AG09319 (cell line): ENCODE measurements at regions not wholly inside any gene's neighbourhood (a gene's known extent, or its start where the extent isn't known, plus 50 kb on each side); places are given as distances from the start of the nearest gene placed in this dataset.

Experiments used
- DNase-seq: peaks from one replicate; pipeline ENCODE4 v3.0.0-alpha.2; 2010; ENCODE audit warnings: low read depth; ENCODE audit errors: extremely low read depth
- TF ChIP-seq, protein P1 (sequence below): IDR thresholded peaks from 2 replicates; pipeline ENCODE4 v1.5.1; 2011; ENCODE audit warnings: low read depth, mild to moderate bottlenecking, inconsistent platforms, low read length, moderate library complexity

DNA sequence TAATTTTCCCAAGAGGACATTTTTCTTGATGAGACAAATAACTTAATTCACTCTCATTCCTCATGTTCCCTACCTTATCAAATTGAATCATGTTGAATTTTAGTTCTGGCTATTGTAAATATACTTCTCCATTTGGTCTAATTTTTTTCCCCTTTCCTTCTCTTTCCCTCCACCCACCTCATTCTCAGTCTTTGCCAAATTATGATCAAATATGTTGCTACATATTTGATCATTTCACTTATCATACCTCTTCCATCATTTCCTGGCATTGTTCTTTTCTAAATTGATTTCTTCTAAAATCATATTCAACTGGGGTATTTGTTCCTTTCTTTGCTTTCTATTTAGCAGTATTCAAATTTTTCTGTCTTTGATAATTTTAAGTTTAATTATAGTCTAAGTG is 52.3 kb downstream of the HDGFL1 start:
- TF ChIP-seq, protein P1, sequence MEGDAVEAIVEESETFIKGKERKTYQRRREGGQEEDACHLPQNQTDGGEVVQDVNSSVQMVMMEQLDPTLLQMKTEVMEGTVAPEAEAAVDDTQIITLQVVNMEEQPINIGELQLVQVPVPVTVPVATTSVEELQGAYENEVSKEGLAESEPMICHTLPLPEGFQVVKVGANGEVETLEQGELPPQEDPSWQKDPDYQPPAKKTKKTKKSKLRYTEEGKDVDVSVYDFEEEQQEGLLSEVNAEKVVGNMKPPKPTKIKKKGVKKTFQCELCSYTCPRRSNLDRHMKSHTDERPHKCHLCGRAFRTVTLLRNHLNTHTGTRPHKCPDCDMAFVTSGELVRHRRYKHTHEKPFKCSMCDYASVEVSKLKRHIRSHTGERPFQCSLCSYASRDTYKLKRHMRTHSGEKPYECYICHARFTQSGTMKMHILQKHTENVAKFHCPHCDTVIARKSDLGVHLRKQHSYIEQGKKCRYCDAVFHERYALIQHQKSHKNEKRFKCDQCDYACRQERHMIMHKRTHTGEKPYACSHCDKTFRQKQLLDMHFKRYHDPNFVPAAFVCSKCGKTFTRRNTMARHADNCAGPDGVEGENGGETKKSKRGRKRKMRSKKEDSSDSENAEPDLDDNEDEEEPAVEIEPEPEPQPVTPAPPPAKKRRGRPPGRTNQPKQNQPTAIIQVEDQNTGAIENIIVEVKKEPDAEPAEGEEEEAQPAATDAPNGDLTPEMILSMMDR: no peak
- DNase-seq: no peak

DNA sequence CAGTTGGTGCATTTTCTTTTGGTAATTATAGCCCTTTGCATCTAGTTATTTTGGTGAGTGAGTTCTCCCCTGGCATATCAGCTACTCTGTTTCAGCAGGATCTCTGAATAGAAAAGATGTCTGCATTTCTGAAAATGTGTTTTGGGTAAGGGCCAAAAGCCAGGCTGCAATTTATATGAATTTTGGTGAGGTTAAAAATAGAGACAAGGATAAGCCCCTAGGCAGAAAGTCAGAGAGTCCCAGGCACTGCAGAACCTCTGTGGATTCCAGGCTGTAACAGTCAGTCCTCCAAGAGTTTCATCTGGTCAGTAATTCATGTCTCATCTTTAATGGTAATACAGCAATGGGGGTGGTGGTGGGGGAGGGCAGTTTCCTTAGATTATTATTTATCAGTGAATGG is 53.0 kb downstream of the HDGFL1 start:
- DNase-seq: no peak
- TF ChIP-seq, protein P1: no peak

DNA sequence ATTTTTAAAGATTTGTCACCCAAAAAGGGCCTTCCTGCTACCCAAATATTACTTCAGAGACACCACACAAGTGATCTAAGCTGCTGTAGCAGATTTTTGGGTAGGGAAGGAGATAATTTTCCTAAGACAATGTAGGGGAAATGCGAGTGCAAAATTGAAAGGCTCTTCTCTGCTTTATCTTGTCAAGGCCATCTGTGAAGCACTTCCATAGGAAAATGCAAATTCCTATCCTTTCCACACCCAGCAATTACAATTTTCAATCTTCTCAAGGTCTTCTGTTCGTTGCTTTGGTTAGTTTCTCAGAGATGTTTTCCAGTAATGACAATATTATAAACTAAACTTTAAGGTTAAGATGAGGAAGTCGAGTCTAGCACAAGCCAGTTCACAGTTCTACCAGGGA is 53.4 kb downstream of the HDGFL1 start:
- DNase-seq: no peak
- TF ChIP-seq, protein P1: no peak

DNA sequence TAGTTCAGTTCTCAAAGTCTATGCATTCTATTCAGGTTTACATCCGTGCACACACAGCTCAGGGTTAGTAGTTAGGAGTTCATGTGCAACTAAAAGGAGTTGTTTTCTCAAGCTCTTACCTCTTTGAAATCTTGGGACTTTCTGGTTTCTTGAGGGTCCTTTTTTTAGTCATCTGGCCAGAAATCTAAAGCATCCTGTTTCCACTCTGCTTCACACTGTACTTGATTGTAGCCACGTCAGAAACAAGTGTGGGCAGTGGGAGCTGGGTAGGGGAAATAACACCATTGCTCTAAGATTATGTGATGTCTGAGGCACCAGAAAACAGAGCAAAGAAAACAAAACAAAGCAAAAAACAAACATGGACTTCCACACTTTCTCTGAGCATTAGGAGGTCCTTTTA is 58.3 kb downstream of the HDGFL1 start:
- TF ChIP-seq, protein P1: no peak
- DNase-seq: no peak

DNA sequence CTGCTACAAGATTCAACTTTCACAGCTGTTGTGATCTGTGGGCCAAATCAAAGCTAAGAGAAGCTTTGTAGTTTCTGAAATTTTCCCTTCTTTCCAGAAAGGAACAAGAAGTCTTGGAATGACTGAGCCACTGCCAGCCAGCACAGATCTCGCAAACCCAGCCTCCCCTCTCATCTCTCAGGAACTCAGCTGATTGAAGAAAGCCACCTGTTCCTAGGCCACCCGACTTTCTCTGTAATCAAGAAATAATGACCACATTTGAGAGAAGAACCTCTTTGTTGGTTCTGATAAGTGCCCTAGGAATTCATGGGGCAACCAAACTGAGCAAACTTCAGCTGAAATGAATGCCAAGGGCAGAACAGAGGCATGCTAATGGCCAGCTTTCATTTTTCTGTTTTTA is 61.7 kb downstream of the HDGFL1 start:
- DNase-seq: no peak
- TF ChIP-seq, protein P1: no peak

DNA sequence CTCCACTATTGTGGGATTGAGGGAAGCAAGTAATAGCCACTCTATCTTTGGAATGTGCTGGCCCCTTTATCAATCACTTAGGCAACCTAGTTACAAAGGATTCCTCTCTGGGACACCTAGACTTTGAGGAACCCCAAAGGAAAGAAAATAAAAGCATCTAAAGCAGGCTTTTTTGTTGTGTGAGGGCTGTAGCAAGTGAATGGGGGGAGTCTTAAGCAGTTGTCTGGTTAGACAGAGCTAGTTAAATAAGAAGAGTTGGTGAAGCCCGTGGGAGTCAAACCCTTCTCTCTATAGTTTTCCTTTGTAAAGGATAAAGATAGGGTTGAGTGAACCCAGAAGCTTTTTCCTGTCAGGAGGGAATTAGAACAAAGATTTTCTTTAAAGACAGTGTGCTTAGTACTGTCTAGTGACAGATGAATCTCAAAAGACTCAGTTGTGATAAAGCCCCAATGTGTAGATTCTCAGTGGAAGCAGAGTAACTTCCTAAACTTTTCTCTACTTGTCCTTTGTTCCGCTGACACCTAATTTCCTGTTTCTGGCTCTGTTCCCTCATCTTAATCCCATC is 63.3 kb downstream of the HDGFL1 start:
- DNase-seq: no peak
- TF ChIP-seq, protein P1: no peak

DNA sequence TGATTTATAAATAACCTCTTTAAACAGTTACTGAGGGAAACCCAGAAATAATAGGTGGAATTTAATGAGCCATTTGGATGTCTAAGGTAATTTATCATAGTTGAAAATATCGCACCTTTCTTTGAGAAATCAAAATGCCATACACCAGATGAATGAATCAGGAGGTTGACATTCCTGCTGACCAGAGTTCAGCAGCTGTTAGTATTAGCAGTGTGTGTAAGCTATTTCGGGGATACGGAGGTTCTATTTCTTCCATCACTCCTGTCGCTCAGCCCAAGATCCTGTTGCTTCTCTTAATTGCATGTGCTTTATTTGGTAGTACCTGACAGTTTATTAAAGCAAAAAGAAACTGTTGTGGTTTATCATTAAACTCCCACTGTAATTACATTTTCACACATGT is 67.1 kb downstream of the HDGFL1 start:
- DNase-seq: no peak
- TF ChIP-seq, protein P1: no peak
